ENCODE measurements at regions not wholly inside any gene's neighbourhood (a gene's known extent, or its start where the extent isn't known, plus 50 kb on each side); places are given as distances from the start of the nearest gene placed in this dataset.

DNA sequence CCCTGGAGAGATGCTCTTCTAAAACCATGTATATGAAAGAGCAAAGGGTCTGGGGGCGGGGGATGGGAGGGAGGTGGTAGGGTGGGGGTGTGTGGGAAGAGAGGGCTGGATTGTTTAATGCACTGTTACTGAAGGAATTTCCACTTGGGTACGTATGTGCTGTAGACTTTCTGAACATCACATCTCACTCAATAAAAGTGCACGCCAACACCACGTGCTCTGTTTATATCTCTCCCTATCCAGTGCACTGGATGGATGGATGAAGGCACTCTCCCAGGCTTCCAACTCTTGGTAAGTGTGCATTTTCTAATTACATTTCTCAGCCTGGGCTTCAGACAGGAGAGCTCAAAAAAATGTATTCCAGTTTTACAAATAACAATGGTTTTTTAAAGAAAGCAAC, 184.3 kb upstream of the SIX2 start:
- DNase-seq (ENCODE audit: low read depth) = no peak
- TF ChIP-seq, protein P1, sequence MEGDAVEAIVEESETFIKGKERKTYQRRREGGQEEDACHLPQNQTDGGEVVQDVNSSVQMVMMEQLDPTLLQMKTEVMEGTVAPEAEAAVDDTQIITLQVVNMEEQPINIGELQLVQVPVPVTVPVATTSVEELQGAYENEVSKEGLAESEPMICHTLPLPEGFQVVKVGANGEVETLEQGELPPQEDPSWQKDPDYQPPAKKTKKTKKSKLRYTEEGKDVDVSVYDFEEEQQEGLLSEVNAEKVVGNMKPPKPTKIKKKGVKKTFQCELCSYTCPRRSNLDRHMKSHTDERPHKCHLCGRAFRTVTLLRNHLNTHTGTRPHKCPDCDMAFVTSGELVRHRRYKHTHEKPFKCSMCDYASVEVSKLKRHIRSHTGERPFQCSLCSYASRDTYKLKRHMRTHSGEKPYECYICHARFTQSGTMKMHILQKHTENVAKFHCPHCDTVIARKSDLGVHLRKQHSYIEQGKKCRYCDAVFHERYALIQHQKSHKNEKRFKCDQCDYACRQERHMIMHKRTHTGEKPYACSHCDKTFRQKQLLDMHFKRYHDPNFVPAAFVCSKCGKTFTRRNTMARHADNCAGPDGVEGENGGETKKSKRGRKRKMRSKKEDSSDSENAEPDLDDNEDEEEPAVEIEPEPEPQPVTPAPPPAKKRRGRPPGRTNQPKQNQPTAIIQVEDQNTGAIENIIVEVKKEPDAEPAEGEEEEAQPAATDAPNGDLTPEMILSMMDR (IDR thresholded peaks at IDR 0.05; ENCODE audit: low read depth, low read length, missing control alignments) = no peak
- no peak overlapping the region for H3K4me3 ChIP-seq (ENCODE audit: low read depth, low read length)
- in situ Hi-C loops (cut with HindIII; ENCODE audit: low sequenced_read_pairs) = no loop called here

DNA sequence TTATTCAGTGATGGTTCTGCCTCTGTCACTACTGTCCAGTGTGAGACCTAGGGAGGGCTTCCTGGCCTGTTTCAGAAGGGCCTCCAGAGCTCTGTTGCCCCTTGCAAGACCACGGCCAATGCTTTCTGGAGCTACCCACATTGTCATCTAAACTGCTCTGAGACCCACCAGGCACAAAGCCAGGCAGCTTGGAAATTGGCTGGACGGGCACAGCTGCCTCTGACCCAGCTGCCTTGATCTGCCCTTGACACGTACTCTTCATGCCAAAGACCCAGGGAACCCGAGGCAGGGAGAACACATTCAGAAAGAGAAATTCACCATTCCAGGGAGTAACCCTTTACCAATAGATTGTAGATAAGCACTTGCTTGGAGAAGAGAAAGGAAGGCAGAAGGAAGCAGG, 183.7 kb upstream of the SIX2 start:
- DNase-seq (ENCODE audit: low read depth) = no peak
- in situ Hi-C loops (cut with HindIII; ENCODE audit: low sequenced_read_pairs) = no loop called here
- TF ChIP-seq, protein P1 (IDR thresholded peaks at IDR 0.05; ENCODE audit: low read depth, low read length, missing control alignments) = no peak
- H3K4me3 ChIP-seq (ENCODE audit: low read depth, low read length) = no peak overlapping the region

DNA sequence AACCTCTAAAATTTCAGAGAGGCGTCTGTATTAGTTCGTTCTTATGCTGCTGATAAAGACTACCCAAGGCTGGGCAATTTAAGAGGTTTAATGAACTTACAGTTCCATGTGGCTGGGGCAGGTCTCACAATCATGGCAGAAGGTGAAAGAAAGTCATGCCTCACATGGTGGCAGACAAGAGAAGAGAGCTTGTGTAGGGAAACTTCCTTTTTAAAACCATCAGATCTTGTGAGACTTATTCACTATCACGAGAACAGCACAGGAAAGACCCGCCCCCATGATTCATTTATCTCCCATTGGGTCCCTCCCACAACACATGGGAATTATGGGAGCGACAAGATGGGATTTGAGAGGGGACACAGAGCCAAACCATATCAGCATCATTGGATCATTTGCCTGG, 183.2 kb upstream of the SIX2 start:
- TF ChIP-seq, protein P1 (IDR thresholded peaks at IDR 0.05; ENCODE audit: low read depth, low read length, missing control alignments) = no peak
- in situ Hi-C loops (cut with HindIII; ENCODE audit: low sequenced_read_pairs) = no loop called here
- DNase-seq (ENCODE audit: low read depth) = no peak
- no peak overlapping the region for H3K4me3 ChIP-seq (ENCODE audit: low read depth, low read length)

DNA sequence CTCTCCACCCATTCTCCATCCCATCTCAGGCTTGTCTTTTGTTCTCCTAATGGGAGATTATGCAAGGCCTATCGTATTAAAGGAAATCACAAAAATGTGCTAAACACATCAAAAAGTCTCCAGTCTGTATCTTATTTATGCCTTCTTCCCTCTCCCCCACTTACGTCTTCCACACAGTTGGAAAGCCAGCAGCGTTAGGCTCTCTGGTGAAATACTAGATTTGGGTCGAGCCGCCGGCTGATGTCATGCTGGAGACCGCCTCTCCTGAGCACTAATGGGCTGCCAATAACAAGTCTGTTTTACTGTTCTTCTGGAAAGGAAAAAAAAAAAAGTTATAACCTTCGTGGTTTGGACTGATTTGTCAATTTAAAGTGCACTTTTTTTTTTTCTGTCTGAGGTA, 182.7 kb upstream of the SIX2 start:
- no peak for DNase-seq (ENCODE audit: low read depth)
- no peak overlapping the region for H3K4me3 ChIP-seq (ENCODE audit: low read depth, low read length)
- TF ChIP-seq, protein P1 (IDR thresholded peaks at IDR 0.05; ENCODE audit: low read depth, low read length, missing control alignments) = no peak
- in situ Hi-C loops (cut with HindIII; ENCODE audit: low sequenced_read_pairs) = no loop called here

DNA sequence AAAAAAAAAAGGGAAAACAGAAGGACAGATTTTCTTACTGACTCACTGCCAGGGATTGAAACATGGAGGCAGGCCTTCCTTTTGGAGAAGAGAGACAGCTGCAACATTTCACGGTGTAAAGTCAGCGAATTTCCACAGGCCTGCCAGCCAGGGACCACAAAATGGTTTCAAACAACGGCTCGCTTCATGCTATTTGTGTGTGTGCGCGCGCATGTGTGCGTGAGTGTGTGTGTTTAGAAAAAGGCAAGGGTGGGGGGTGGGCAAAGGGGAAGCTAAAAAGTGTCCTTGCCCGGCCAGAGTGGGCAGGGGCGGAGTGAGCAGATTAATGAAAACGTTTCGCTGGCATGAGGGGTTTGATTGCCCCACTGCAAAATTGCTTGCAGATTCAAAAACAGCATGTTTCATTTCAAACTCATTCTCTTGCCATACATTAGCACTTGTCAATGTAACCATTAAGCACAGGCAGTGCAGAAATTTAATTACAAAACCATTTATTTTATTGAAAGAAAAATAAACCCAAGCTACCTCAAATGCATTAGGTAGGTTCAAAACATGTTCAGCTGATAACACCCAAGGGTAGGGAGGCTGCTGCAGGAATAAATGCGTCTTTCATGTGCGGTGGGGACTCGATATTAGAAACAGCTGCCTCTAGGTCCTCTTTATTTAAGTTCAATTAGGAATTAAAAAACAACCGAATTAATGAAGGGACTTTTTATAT, 182.1 kb upstream of the SIX2 start:
- no peak overlapping the region for H3K4me3 ChIP-seq (ENCODE audit: low read depth, low read length)
- in situ Hi-C loops (cut with HindIII; ENCODE audit: low sequenced_read_pairs) = no loop called here
- TF ChIP-seq, protein P1 (IDR thresholded peaks at IDR 0.05; ENCODE audit: low read depth, low read length, missing control alignments) = no peak
- no peak for DNase-seq (ENCODE audit: low read depth)

DNA sequence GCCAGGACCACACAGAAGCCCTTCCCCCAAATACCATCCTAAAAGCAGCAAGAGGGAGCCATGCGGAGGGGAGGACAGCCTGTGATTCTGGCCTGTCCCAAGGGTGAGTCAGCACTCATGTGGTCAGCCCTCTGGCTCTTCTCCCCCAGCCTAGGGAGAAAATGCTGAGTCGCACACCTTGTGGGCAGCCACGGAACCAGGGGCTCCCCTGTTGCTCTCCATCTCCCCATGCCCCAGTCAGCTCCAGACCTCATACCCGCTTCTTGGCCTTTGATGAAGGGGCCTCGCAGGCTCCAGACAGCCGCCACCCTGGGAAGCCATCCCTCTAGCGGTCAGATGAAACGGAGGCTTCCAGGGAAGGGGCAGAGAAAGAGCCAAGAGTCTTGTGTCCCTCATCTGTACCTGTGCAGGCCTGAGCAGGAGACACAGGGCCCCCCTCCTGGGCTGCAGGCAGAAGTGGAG, 181.3 kb upstream of the SIX2 start:
- in situ Hi-C loops (cut with HindIII; ENCODE audit: low sequenced_read_pairs) = no loop called here
- TF ChIP-seq, protein P1 (IDR thresholded peaks at IDR 0.05; ENCODE audit: low read depth, low read length, missing control alignments) = no peak
- no peak overlapping the region for H3K4me3 ChIP-seq (ENCODE audit: low read depth, low read length)
- DNase-seq (ENCODE audit: low read depth) = peak; percentile 44
